Lower leg skin (tissue), 4 donors: ENCODE measurements at regions not wholly inside any gene's neighbourhood (a gene's known extent, or its start where the extent isn't known, plus 50 kb on each side); places are given as distances from the start of the nearest gene placed in this dataset.
"Not testable (repeated sequence)": the region's sequence is repeated elsewhere in the genome, so short reads cannot be mapped to it uniquely, and the experiment has no call there.

Source experiments
- DNase-seq, 2 donors: peaks; one replicate each; pipeline ENCODE4 v3.0.0-alpha.2; 2019; ENCODE audit warnings: low spot score in 2 of 2
- H3K4me3 ChIP-seq: fragments of 200-600 bp; sonication (generic); 2 replicates; pipeline ENCODE4 v1.5.1; 2017; ENCODE audit warnings: mild to moderate bottlenecking, low read depth; ENCODE audit not compliant: poor library complexity, severe bottlenecking
- POLR2A ChIP-seq, 2 donors: fragments of 450-650 bp; IDR thresholded peaks; one replicate each; pipeline ENCODE4 v1.6.1; 2016 to 2017; ENCODE audit warnings: antibody characterized with exemption in 2 of 2, mild to moderate bottlenecking in 1 of 2, moderate library complexity in 1 of 2
- WGBS, 2 donors: methylation state at CpG; one replicate each; pipeline ENCODE4 v1.1.5; 2018; 5-methylcytosine and 5-hydroxymethylcytosine counted together
- intact Hi-C: fragments of 100-400 bp; cut with DNase I; formaldehyde crosslinking; loops from one replicate; pipeline ENCODE4 v1.15.0; 2023; ENCODE audit warnings: low total_unique reads
- TF ChIP-seq, protein P1 (sequence below), 3 donors: fragments of 450-650 bp; IDR thresholded peaks; one replicate each; pipeline ENCODE4 v1.5.1; 2016; ENCODE audit warnings: antibody characterized with exemption in 3 of 3, mild to moderate bottlenecking in 3 of 3, moderate library complexity in 2 of 3

DNA sequence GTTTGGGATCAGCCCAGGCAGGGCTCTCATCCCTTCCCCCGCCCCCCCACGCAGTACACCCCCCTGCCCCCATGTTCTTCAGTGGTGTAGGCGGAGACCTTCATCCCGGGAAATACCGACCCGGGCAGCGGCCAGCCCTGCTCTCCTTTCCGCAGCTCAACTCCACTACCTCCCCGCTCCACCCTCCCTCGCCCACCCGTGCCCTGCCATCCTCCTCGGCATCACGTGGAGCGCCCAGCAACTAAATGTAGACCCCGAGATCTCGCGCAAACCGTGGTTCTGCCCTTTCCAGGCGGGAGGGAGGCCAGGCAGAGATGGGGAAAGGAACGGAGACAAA is 1932.2 kb upstream of the DEFB115 start:
- no peak overlapping the region for H3K4me3 ChIP-seq
- intact Hi-C loops: no loop called here
- no peak for DNase-seq
- TF ChIP-seq POLR2A (IDR thresholded peaks at IDR 0.05): no peak
- TF ChIP-seq, protein P1, sequence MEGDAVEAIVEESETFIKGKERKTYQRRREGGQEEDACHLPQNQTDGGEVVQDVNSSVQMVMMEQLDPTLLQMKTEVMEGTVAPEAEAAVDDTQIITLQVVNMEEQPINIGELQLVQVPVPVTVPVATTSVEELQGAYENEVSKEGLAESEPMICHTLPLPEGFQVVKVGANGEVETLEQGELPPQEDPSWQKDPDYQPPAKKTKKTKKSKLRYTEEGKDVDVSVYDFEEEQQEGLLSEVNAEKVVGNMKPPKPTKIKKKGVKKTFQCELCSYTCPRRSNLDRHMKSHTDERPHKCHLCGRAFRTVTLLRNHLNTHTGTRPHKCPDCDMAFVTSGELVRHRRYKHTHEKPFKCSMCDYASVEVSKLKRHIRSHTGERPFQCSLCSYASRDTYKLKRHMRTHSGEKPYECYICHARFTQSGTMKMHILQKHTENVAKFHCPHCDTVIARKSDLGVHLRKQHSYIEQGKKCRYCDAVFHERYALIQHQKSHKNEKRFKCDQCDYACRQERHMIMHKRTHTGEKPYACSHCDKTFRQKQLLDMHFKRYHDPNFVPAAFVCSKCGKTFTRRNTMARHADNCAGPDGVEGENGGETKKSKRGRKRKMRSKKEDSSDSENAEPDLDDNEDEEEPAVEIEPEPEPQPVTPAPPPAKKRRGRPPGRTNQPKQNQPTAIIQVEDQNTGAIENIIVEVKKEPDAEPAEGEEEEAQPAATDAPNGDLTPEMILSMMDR (IDR thresholded peaks at IDR 0.05): no peak
- WGBS, 2 donors: 37 to 76% methylated on average over 20 of the region's 20 CpGs

DNA sequence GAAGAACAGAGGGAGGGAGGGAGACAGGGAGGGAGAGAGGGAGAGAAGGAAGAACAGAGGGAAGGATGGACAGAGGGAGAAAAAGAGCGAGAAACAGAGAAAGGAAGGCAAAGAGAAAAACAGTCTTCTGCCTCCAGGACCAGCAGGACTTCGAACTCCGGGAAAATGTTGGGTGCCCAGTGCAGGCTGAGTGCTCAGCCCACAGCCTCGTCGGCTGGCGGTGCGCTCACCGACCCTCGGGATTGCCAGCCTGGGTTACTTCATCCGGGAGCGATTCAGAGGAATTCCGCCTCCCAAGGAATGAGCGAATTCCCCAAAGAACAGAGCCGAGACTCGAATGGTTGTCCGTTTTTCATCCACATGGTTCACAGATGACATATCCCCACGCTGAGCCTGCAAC is 1931.7 kb upstream of the DEFB115 start:
- intact Hi-C loops, DNase-seq, H3K4me3 ChIP-seq: not testable (repeated sequence)
- 21 to 89% methylated on average over 11 to 17 of the region's 17 CpGs for WGBS, 2 donors

DNA sequence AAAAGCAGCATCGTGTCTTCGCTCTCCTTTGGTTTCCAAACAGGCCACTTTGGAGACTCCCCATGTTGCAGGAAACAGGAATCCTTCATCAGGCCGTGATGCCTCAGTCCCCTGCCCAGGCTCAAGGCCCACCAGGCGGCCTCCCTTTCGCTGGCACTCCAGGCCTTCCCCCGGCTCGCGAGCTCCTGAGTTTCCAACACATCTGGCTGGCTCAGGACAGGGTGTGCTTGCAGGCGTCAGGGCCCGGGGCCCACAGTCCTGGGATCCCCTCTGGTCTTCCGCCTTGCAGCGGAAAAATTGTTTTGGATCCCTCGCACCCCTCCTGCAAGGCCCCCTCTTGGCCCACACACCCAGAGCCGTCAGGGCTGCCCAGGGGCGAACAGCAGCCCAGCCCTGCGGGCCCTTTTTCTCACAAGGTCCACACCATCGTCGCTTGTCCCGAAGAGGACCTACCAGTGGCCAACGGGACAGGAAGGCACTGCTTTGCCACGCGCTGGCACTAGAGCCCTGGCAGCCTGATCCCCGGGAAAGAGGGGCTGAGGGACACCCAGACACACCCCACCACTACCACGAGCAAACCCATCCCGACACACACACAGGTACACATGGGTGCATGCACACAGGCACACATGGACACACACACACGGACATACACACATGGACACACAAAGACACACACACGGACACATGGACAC is 1930.9 kb upstream of the DEFB115 start:
- no peak for TF ChIP-seq POLR2A (IDR thresholded peaks at IDR 0.05)
- TF ChIP-seq, protein P1 (IDR thresholded peaks at IDR 0.05): no peak
- no peak for DNase-seq
- WGBS, 2 donors: 62 to 77% methylated on average over 27 of the region's 27 CpGs
- H3K4me3 ChIP-seq: no peak overlapping the region
- intact Hi-C loops: no loop called here

DNA sequence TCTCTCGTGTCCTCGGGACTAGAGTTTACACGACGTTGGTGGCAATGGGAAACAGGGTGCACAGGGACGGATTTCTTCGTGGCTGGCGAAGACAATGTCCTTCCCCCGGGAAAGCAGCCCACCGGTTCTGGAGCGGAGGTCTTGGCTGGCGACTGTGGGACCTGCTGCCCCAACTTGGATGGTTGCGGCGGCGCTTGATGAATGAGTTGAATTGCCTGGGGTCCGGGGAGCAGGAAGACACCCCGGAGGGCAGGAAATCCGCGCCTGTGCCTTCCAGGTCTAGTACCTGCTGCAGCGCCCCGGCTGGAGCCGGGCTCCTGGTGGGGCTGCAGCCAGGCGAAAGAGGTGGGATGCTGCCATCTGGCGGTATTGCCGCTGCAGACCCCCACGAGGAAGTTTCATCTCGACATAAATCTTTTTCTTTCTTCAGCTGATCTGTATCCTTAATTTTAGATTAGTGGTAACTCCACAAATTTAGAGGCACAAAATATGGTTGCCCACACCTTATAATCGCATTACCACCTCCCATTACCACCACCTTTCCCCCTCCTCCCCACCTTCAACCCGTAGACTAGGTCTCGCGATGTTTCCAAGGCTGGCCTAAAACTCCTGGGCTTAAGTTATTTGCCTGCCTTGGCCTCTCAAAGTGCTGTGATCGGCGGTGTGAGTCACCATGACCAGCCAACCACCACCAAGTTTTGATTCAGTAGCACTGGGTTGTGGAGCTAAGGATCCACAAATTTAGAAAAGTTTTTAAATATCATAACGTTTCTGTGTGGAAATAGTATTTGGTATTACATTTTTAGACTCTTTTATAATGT is 1929.7 kb upstream of the DEFB115 start:
- 35 to 49% methylated on average over 33 of the region's 33 CpGs for WGBS, 2 donors
- peak in 1 of 2 donors; percentile 87 for DNase-seq
- intact Hi-C loops, H3K4me3 ChIP-seq: not testable (repeated sequence)

DNA sequence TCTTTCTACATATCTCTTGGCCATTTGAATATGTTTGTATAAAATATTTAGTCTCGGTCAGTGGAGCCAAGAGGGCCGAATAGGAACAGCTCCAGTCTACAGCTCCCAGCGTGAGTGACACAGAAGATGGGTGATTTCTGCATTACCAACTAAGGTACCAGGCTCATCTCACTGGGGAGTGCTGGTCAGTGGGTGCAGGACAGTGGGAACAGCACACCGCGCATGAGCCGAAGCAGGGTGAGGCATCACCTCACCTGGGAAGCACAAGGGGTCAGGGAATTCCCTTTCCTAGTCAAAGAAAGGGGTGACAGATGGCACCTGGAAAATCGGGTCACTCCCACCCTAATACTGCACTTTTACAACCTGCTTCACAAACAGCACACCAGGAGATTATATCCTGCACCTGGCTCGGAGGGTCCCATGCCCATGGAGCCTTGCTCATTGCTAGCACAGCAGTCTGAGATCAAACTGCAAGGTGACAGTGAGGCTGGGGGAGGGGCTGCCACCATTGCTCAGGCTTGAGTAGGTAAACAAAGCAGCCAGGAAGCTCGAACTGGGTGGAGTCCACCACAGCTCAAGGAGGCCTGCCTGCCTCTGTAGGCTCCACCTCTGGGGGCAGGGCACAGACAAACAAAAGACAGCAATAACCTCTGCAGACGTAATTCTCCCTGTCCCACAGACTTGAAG is 1926.9 kb upstream of the DEFB115 start:
- H3K4me3 ChIP-seq, intact Hi-C loops, DNase-seq: not testable (repeated sequence)
- 50 to 56% methylated on average over 10 of the region's 10 CpGs for WGBS, 2 donors

DNA sequence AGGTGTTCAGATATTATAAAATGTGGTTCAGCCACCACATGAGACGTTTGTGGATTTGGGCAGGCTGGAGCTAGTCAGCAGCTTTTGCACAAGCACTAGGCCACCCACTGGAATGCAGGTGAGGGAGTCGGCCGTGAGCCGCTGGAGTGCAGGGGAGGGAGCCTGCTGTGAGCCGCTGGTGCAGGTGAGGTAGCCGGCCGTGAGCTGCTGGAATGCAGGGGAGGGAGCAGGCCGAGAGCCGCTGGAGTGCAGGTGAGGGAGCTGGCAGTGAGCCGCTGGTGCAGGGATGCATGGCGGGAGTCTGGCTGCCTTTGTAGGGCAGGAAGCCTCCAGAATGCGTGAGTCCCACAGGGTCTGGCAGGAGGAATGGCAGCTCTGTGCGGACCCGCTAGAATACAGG is 1907.6 kb upstream of the DEFB115 start:
- DNase-seq: no peak
- H3K4me3 ChIP-seq: no peak overlapping the region
- no peak for TF ChIP-seq POLR2A (IDR thresholded peaks at IDR 0.05)
- TF ChIP-seq, protein P1 (IDR thresholded peaks at IDR 0.05): no peak
- 82 to 84% methylated on average over 14 of the region's 14 CpGs for WGBS, 2 donors
- intact Hi-C loops: no loop called here

DNA sequence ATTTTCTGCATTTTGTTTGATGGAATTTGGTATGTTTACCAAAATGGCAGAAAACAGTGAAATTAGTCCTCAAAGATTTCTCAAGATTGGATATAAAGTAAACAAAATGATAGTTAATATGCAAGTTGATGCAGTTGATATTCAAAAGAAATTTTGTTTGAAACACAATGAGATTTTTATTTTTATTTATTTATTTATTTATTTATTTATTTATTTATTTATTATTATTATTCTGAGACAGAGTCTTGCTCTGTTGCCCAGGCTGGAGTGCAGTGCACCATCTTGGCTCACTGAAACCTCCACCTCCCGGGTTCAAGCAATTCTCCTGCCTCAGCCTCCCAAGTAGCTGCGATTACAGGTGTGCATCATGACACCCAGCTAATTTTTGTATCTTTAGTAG is 1881.5 kb upstream of the DEFB115 start:
- 54 to 67% methylated on average over 2 of the region's 2 CpGs for WGBS, 2 donors
- DNase-seq: not testable (repeated sequence)

DNA sequence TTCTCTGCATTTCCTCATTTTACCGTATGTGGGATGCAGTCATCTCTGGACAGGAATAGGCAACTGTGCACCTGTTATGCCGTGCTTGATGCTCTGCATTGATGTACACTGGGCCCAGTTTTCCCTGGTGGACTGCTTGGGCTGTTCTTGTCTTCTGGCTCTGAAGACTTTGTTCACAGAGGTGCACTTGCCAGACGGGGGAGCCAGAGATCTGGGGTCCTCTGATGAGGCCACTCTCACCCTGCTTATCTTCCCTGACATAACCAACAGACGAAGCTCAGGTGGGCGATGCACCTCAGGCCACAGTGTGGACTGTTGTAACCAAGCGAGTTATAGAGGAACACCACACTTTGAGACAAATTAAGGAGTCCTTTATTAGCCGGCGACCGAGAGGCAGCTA is 1864.6 kb upstream of the DEFB115 start:
- DNase-seq, H3K4me3 ChIP-seq, intact Hi-C loops: not testable (repeated sequence)
- WGBS, 2 donors: 55 to 64% methylated on average over 9 of the region's 9 CpGs

More for the DNA sequence above, 1881.5 kb upstream of the DEFB115 start:
- H3K4me3 ChIP-seq, intact Hi-C loops: not testable (repeated sequence)
